ENCODE measurements at regions not wholly inside any gene's neighbourhood (a gene's known extent, or its start where the extent isn't known, plus 50 kb on each side); places are given as distances from the start of the nearest gene placed in this dataset.

GRCh38 chr9:1581926-1582325 is 433.2 kb upstream of the SMARCA2 start:
- no peaks in the 10 kb centered on the region for H3K79me2 ChIP-seq (ENCODE audit: control insufficient read depth, insufficient read depth, low read length)
- dilution Hi-C loops (cut with MboI; ENCODE audit: extremely low pct_ligation_motif_present, low sequenced_read_pairs) (no loop called here), intact Hi-C loops (cut with micrococcal nuclease) (no loop called here)
- CTCF ChIA-PET: no interaction called here
- DNase-seq (ENCODE audit: low read depth, low spot score) (no peak), FAIRE-seq (no peak)
- H3K4me2 ChIP-seq (ENCODE audit: insufficient read depth, low read length): no peak overlapping the region
- no peaks in the 10 kb centered on the region for H3K36me3 ChIP-seq (ENCODE audit: control insufficient read depth in 2 of 2, extremely low read depth in 1 of 2, insufficient read depth in 2 of 2, low read length in 2 of 2)
- H3K9me1 ChIP-seq (replicated peaks; ENCODE audit: control insufficient read depth, extremely low read depth, insufficient read depth, low read length): no peaks in the 10 kb centered on the region
- POLR2A ChIA-PET: no interaction called here
- H3K27me3 ChIP-seq (ENCODE audit: control insufficient read depth in 2 of 2, insufficient read depth in 2 of 2, low read length in 2 of 2): no peaks in the 10 kb centered on the region
- no peaks in the 10 kb centered on the region for H3K4me1 ChIP-seq (ENCODE audit: control insufficient read depth, extremely low read depth, insufficient read depth, low read length)
- BruUV-seq (replicated peaks): no TSS peak
- TF ChIP-seq POLR2AphosphoS5 (IDR thresholded peaks at IDR 0.05; ENCODE audit: insufficient read depth, low read depth, low read length) (no peak), FOS (IDR thresholded peaks at IDR 0.05; ENCODE audit: borderline replicate concordance, insufficient read depth, low read length) (no peak), GATA2 (IDR thresholded peaks at IDR 0.05; ENCODE audit: insufficient read depth, insufficient read length, low read depth, low read length) (no peak), POLR2A (IDR thresholded peaks at IDR 0.05; ENCODE audit: low read depth, low read length) (no peak), CTCF (IDR thresholded peaks at IDR 0.05; ENCODE audit: extremely low read depth in 1 of 2, insufficient read depth in 1 of 2, low read depth in 1 of 2, low read length in 2 of 2) (no peak), MYC (IDR thresholded peaks at IDR 0.05; ENCODE audit: low read depth, low read length) (no peak), JUN (IDR thresholded peaks at IDR 0.05; ENCODE audit: borderline replicate concordance, insufficient read depth, insufficient read length, low read depth) (no peak), EZH2 (IDR thresholded peaks at IDR 0.05; ENCODE audit: borderline replicate concordance, low read depth, low read length, severe bottlenecking) (no peak), MAX (IDR thresholded peaks at IDR 0.05; ENCODE audit: insufficient read depth, insufficient read length) (no peak)
- H3K27ac ChIP-seq (ENCODE audit: insufficient read depth, low read depth, low read length): no peak overlapping the region
- no peak overlapping the region for H3K4me3 ChIP-seq (replicated peaks in 1 of 3; ENCODE audit: insufficient read depth in 1 of 3, low read depth in 1 of 3, low read length in 3 of 3)
- no peak overlapping the region for H3K9ac ChIP-seq (replicated peaks; ENCODE audit: extremely low read depth, insufficient read depth, low read length)
- H3K9me3 ChIP-seq (replicated peaks; ENCODE audit: control insufficient read depth, insufficient read depth, low read length): peaks cover 2% of the 10 kb centered on the region
- no peak overlapping the region for H2AFZ ChIP-seq (ENCODE audit: low read depth, low read length)
- no peaks in the 10 kb centered on the region for H4K20me1 ChIP-seq (replicated peaks; ENCODE audit: control insufficient read depth, extremely low read depth, insufficient read depth, low read length)

Data from endothelial cell of umbilical vein (primary cell).